GF-D8 (cell line): ENCODE measurements at regions not wholly inside any gene's neighbourhood (a gene's known extent, or its start where the extent isn't known, plus 50 kb on each side); places are given as distances from the start of the nearest gene placed in this dataset.

Experiments
- DNase-seq: peaks from one replicate; lab custom pipeline; 2025; lab: John Stamatoyannopoulos, UW

DNA sequence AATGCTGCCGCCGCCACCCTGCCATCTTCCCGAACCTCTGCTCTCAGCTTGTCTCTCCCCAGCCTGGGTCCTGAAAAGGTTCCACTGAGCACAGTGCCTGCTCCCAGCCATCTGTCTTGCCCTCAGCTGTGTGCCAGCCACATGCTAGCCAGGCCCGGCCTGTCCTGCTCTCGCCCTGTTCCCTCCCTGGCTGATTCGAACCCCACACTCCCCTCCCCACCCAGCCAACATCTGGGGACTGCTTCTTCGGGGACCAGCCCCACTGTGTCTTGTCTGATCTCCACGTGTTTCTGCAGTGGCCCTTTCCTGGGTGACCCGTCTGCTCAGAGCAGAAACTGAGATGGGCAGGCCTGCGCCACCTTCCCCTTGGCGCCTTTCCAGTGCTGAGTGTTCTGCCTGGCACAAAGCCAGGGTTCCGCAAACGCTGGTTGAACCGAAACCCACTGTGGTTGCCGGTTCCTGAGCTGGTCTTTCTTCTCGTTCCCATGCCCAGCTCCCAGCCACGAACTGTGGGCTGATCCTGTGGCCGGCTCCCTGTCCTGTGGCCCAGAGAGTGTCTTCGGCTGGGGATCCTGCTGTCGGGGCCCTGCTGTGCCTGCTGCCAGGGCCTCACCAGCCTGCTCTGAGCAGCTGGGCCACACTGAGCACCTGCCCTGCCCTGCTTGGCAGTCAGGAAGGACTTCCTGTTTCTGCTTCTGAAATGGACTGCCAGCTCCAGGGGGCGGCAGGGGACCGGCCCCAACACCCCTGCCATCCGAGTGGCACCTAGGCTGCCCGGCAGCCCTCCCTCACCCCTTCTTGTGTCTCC, 62.7 kb upstream of the KLF13 start:
- peak; percentile 71 for DNase-seq

DNA sequence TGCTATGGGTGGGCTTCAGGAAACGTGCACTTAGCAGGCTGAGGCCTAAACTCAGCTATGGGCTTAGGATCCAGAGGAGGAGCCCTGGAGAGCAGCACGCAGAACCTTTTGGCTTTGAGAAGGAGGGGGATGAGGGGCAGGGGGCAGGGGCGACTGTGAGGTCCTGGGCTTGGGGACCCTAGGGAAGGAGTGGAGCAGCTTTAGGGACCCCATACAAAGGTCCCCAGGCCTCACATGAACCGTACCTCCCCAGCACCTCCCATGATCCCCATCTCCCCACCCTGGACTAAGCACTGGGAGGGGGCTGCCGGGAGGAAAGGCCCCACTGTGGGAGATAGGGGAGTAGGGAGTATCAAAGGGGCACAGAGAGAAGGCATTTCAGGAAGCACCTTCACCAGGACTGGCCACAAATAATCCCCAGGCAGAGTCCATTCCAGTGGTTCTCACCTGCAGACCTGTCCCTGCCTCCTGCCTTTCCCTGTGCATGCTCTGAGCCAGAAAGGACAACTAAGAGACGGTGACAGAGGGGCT, 62.0 kb upstream of the KLF13 start:
- DNase-seq, result no peak

DNA sequence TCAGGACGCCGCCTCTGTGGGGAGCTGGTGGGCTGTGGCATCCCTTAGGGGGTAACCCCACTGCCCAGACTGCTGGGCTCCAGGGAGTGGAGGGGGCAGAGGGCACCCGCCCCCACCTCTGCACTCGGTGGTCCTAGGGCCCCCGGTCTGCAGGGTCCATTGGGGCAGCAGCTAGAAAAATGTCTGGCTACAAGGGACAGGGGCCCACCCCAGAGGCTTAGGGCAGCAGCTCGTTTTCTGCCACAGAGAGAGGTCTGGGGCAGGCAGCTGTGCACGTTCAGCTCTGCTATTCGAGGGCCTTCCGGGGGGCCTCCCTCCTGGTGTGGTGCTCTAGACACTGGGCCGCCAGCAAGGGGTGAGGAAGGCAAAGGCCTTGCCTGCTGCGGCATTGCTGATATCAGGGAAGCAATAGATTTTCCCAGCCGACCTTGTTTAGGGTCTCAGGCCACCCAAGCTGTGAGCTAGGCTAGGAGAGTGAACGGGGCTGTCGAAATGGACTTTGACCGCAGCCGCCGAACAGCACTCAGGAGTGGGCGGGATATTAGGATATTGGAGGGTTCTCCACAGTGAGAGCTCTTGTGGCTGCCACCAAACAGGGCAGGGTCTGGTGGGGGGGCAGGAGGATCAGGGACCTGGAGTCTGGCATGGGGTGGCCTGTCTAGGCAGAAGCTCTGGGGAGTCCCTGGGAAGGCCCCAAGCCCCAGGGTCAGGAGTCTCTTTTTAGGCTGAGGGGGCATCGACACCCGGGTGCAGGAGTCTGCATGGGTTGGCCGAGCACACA, 61.4 kb upstream of the KLF13 start:
- no peak for DNase-seq

DNA sequence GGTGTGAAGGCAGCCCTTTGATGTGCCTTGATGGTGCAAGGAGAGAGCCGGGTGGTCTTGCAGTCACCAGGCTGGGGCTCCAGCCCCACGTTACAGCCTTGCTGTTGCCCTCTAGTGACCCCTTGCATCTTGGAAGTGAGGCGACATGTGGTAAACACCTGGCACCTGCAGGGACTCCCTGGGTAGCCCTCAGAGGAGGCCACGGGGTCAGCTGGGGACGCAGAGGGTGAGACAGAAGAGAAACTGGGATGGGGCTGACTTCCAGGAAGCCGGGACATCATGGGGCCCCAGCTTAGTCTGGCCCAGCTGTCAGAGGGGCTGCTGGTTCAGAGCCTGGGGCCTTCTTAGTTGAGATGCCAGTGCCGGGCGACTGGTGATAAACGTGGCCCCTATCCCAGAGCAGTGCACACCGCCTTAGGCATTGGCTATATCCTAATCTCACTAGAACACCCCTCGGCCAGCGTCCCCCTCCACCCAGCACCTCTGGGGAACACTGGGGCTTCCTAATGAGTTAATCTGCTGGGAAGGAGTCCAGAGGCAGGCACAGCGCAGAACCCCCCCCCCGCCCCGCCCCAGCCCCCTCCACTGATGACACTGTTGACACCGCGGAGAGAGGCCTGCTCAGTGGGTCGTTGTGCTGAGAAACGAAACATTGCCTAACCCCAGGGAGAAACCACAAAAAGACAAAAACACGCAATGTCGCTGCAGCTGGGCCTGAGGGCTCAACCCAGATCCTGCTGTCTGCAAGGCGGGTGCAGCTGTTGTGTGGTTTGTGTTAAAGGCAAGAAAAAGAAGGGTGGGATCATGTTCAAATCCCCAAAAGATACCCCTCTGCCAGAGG, 60.5 kb upstream of the KLF13 start:
- DNase-seq, result peak; percentile 71

DNA sequence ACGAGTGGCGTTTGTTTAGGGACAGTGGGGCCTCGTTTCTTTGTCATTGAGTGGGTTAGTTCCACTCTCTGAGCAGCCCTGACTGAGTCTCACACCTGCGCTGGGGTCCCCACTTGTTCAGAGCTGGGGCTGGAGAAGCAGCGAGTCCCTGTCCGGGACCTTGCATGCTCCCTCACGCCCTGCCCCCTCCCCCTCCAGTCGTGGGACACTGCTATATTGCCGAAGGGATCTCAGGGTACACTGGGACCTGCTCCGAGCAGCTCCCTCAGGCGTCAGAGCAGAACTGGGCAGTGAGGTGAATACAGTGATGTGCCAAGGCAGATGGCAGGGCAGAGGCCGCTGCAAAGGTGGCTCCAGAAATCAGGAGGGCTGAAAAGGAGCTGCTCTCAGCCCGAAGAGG, 59.9 kb upstream of the KLF13 start:
- no peak for DNase-seq

DNA sequence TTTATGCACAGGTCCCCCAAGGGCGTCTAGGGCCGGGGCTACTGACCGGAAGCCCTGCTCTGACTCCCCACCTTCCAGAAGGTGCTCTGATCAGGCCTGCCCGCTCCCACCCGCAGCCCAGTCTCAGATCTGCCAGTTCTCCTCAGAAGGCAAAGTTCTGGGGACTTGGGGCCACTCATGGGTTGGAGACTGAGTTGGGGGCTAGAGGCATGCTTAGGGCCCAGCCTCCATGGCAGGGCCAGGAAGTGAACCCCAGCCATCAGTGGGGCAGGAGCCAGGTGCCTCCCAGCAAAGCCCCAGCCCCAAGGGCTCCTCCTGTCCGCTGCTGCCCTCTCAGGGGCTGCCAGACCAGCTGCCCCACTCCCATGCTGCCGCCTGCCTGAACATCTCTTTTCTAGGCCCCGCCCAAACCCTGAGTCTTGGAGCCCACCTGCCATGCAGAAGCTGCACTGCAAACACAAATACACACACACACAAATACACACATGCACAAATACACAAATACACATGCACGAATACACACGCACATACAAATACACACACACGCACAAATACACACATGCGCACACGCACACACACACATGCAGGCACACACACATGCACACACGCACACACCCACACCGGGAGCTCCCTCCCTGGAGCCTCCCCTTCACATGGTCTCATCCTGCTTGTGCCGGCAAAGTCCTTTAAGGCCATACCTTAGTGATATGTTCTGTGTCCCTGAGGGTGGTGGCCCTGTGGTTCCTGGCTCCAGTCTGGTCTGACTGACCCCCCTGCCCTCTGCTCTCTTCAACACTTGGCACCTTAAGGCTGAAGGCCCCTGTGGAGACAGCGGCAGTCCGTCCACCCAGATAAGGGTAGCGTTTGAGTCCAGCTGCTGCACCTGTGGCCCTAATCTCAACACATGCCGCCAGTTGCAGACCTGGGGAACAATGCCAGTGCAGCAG, 59.2 kb upstream of the KLF13 start:
- DNase-seq, result no peak

DNA sequence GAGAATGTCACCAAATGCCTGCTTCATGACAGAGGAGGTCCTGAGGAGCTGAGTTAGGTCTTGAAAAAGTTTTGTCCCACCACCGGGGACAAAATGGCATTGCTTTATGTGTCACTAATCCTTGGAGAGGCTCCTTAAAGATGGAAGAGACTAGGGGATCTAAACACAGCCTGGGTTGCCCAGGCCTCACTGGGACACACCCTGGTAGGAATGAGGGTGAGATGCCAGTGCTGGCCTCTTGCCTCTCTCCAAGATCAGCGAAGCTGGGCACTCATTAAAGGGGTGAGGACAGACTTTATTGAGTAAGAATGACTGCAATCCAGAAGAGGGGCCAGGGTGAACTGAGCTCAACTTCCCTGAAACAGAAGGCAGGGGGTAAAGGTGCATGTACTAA, 58.5 kb upstream of the KLF13 start:
- no peak for DNase-seq

DNA sequence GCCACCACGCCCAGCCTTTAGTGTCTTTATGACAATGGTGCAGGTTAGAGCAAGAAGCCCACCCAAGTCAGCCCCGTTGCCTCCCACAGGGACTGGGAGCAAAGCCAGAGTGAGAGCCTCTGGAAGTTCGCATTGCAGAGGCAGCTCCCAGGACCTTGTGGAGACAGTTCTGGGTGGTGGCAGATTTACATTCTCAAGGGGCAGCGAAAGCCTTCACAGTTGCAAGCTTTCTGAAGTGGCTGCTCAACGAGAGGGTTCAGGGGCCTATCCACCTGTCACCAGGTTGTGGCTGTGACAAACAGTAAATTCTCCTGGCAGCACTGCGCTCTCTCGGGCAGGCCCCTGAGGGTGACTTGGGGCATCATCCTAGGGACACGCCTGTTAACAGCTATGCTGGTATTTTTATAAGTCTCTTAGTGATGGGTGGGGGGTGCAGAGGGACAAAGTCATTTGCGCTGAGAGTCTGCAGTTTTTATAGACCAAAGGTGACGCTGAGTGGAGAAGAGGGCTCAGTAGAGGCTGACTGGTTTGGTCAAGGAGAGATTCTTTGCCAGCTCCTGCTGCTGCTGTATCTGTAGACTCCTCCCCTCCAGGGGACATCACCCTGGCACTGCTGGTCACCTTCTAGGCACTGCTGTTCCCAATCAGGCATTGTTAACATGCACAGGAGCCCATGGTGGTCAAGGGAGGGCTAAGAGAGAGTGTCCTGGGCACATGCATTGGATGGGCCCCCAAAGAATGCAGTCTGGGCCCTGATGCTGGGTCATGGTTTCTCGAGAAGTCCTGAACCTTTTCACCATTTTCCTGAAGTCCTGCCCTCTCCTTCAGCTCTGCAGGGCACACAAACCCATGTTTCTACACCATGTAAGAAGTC, 57.5 kb upstream of the KLF13 start:
- DNase-seq, result no peak

DNA sequence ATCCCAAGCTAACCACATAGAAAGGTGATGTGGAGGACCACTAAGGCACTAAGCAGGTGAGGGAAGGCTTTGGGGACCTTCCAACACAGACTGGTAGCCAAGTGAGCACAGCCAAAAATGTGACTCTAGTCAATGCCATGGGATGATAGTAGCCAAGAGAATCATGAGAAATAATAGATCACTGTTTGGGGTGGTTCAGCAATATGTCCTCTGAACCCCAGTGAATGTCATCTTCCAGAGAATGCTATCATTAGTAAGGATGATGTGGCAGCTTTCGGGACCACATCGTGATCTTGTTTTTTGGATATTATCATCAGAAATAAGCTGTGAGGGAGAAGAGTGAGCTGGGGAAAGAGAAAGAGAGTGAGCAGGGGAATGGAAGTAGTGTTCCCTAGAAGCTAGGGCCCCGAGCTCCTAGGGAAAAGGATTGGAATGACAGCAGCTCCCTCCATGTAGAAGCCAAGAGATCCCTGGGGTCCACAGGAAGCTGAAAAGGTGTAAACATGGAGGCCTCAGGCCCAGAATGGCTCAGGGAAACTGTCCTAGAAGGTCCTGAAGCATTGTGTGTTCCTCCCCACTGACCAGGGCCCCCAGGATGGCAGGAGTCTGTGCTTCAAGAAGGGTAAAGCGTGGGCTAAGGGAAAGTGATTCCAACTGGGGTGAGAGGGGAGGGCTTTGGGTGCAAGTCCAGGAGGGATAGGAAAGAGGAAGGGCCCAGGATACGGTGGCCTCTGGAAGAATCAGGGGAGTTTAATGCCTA, 56.6 kb upstream of the KLF13 start:
- no peak for DNase-seq

DNA sequence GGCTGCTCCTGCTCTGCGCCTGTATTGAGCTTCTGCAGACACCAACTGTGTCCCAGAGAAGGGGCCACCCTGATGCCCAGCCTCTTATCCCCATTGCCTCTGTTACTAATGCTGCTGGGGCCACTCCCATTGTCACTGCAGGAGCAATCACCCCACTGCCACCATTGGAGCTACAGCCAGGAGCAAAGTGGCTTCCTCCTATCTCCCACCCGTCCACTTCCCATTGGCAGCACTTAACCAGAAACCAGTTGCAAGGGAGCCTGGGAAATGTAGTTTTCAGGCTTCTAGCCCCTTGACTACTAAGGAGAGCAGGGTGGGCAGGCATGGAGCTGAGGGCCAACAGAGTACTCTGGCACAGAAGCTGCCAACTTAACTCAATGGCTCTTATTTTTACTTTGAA, 55.9 kb upstream of the KLF13 start:
- DNase-seq, result no peak

DNA sequence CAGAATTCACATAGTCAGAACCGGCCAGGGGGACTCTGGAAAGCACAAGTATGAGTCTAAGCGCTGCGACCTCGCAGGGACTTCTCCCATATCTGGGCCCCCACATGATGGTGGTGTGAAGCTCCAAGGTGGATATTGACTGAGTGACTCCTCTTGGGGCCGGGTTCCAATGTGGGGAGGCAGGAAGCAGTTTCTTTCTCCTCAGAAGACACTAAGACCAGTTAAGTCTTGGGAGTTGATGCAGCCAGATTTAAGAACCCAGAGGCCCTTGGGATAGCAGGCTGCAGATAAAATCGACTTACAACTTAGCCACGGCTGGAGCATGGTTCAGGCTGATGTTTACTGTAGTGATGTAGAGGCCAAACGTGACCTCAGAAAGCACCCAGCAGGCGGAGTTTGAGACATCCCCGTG, 55.4 kb upstream of the KLF13 start:
- no peak for DNase-seq

DNA sequence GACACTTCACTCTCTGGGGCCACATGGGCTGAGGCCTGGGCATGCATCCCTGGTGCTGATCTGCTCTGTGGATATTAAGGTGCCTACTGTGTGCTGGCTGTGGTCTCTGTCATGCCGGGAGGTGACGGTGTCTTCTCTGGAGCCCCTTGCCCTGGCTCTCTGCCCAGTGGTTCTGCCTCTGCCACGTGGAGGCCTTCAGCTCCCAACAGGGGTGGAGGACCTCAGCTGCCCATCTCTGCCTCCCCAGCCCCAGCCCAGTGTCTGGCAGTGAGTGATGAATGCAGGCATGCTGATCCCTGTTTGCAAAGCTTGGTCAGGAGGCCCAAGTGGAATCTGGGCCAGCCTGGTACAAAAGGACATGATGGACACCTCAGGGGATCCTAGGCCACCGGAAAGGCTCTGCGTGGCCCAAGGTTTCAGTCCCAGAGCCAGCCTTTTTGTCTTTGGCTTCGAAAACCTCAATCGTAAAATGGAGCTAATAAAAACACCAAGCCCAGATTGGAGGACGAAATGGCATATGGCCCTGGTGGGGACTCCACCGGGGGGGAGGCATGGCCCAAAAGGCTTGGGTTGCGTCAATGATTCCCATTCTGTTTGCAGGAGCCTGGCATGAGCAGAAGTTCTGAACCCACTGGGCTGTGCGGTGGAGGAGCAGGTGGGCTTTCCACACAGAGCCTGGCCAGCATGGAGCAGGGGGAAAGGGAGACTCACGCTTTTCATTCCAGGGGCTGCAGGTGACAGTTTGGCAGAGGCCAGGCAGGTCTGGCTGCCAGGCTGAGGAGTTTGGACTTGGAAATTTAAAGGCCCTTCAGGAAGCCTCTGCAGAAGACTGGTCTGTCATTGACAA, 54.7 kb upstream of the KLF13 start:
- no peak for DNase-seq

DNA sequence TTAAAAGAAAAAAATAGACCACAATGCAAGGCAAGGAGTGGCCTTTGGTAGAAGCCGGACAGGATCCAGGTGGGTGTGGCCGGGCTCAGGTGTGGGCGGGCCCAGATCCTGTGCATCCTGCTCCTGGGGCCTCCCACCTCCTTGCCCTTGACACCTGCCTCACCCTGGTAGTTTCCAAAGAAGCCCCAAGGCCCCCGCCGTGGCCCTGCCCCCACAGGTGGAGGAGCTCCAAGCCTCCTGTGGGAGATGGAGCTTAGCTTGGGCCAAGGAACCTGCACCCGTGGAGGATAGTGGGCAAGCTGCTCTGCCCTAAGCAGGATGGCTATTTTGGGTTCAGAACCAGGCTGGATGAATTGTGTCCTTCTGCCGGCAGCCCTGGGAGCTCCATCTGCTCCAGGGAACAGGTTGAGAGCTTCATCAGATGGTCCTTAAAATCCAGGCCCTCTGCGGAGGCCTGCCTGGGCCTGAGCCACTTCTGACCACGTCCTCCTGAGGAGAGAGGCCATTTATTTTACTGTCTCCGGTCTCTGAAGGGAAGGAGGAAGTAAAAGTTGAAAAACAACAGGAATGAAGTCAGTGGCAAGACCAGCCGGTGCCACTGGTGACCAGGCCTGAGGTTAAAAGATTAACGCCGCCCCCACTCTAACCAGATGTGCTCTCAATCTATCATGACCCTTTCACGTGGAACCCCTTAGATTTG, 53.9 kb upstream of the KLF13 start:
- DNase-seq, result no peak

DNA sequence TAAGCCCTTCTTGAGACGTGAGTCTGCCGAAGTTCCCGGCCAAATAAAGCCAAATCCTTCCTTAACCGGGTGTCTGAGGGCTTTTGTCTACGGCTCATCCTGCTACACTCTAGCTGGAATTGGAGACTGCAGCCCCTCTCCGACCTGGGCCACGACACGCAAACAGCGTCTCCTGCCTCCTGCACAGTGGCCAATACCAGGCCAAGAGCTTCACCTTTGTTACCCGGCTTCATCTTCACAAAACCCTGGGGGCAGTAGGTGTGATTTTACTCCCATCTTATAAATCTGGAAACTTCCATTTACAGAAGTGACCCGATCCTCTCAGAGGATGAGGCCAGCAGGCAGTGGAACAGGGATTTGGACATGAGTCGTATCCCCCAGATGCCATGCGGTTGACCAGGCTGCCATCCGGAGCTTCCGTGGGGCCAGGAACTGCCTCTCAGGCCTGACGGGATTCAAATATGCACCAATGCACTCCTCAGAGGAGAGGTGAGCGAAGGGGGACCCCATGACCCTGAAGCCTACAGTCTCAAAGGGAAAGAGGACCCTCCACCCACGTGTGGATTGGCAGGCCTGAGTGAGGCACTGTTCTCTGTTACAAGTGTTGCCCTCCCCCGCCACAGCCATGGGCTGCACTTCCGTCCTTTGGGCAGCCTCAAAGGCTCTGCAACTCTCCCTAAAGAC, 53.2 kb upstream of the KLF13 start:
- DNase-seq, result no peak

DNA sequence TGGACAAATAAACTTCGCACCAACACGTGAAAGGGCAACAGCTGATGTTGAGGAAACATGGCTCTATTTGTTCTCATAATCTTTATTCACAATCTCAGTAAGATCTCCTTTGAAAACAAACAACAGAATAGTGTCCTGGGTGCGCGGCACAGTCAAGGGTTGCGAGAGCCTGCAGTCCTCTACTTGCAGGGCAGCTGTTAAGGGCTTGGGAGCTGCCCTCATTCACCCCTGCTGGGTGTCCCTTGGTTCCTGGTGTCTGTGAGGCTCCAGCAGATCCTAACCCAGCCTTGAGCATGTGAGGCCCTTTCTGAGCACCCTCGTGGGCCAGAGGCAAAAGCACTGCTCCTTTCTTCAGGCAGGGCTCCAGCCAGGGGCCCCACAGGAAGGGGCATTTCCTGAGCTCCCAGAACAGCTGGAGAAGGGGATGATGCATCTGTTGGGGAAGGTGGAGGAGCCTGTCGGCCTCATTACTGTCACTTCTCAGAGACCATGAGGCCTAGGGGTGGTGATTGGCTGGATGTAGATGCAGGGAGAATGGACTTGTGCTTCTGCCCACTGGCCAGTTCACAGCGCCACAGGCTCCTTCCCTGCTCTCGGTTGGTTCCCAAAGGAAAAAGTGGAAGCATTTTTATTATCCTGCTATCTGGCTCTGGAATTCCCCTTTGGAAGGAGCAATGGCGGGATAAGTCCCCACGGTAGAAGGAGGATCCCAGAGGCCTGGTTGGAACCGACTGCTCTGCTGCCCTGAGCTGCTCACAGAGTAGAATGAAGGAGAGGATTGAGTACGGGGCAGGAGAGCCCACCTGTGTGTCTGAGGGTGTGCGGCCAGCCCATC, 51.9 kb upstream of the KLF13 start:
- DNase-seq, result no peak
